GM18498 (cell line): ENCODE measurements at regions not wholly inside any gene's neighbourhood (a gene's known extent, or its start where the extent isn't known, plus 50 kb on each side); places are given as distances from the start of the nearest gene placed in this dataset.

Source experiments
- ATAC-seq: cut with Tn5 transposase; IDR thresholded peaks from one replicate; pipeline ENCODE4 v1.9.1; 2021; ENCODE audit warnings: mild to moderate bottlenecking, moderate library complexity; ENCODE audit not compliant: unreplicated experiment

GRCh38 chr7:121575194-121575765, 179.2 kb upstream of the FAM3C start:
- ATAC-seq = no peak

GRCh38 chr7:121574109-121574508, 178.0 kb upstream of the FAM3C start:
- ATAC-seq = no peak

- ATAC-seq = no peak
These were observed 176.5 kb upstream of the FAM3C start for GRCh38 chr7:121572615-121573014.

- ATAC-seq = no peak
These were observed 174.3 kb upstream of the FAM3C start for GRCh38 chr7:121570365-121570764.

- ATAC-seq = no peak
These were observed 167.1 kb upstream of the FAM3C start for GRCh38 chr7:121563177-121563576.

GRCh38 chr7:121562259-121562658, 166.2 kb upstream of the FAM3C start:
- ATAC-seq = no peak

- no peak for ATAC-seq
These were observed 165.6 kb upstream of the FAM3C start for GRCh38 chr7:121561717-121562116.

GRCh38 chr7:121560267-121560990, 164.3 kb upstream of the FAM3C start:
- ATAC-seq = no peak

GRCh38 chr7:121558288-121558687, 162.2 kb upstream of the FAM3C start:
- ATAC-seq = no peak

- no peak for ATAC-seq
These were observed 161.2 kb upstream of the FAM3C start for GRCh38 chr7:121557034-121557892.

- no peak for ATAC-seq
These were observed 159.4 kb upstream of the FAM3C start for GRCh38 chr7:121555558-121555957.

- peak; percentile 82 for ATAC-seq
These were observed 151.5 kb upstream of the FAM3C start for GRCh38 chr7:121547544-121548092.

- no peak for ATAC-seq
These were observed 150.8 kb upstream of the FAM3C start for GRCh38 chr7:121546632-121547543.

GRCh38 chr7:121545418-121545817, 149.3 kb upstream of the FAM3C start:
- no peak for ATAC-seq

GRCh38 chr7:121544726-121545125, 148.6 kb upstream of the FAM3C start:
- peak; percentile 55 for ATAC-seq

- ATAC-seq = no peak
These were observed 148.1 kb upstream of the FAM3C start for GRCh38 chr7:121544238-121544637.

GRCh38 chr7:121541457-121541856, 145.3 kb upstream of the FAM3C start:
- ATAC-seq = no peak

GRCh38 chr7:121540138-121540537, 144.0 kb upstream of the FAM3C start:
- no peak for ATAC-seq

GRCh38 chr7:121537031-121537430, 140.9 kb upstream of the FAM3C start:
- ATAC-seq = no peak
